ENCODE measurements at regions not wholly inside any gene's neighbourhood (a gene's known extent, or its start where the extent isn't known, plus 50 kb on each side); places are given as distances from the start of the nearest gene placed in this dataset.

- no peaks in the 10 kb centered on the region for H3K4me1 ChIP-seq (ENCODE audit: control insufficient read depth, insufficient read depth, low read length)
- Mint-ChIP-seq H3K27me3 (ENCODE audit: insufficient read depth) (peaks cover 3% of the 10 kb centered on the region), H3K27ac (no peak overlapping the region), H3K4me3 (no peak overlapping the region), H3K9me3 (no peaks in the 10 kb centered on the region), H3K36me3 (ENCODE audit: low read depth) (peaks cover 9% of the 10 kb centered on the region), H3K4me1 (no peaks in the 10 kb centered on the region)
- TF ChIP-seq, protein P1, sequence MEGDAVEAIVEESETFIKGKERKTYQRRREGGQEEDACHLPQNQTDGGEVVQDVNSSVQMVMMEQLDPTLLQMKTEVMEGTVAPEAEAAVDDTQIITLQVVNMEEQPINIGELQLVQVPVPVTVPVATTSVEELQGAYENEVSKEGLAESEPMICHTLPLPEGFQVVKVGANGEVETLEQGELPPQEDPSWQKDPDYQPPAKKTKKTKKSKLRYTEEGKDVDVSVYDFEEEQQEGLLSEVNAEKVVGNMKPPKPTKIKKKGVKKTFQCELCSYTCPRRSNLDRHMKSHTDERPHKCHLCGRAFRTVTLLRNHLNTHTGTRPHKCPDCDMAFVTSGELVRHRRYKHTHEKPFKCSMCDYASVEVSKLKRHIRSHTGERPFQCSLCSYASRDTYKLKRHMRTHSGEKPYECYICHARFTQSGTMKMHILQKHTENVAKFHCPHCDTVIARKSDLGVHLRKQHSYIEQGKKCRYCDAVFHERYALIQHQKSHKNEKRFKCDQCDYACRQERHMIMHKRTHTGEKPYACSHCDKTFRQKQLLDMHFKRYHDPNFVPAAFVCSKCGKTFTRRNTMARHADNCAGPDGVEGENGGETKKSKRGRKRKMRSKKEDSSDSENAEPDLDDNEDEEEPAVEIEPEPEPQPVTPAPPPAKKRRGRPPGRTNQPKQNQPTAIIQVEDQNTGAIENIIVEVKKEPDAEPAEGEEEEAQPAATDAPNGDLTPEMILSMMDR (conservative IDR thresholded peaks at IDR 0.05): no peak
- H3K9me3 ChIP-seq (ENCODE audit: control insufficient read depth, low read length): no peaks in the 10 kb centered on the region
- DNase-seq: no peak
- 87% methylated on average over 1 of the region's 1 CpG; no CpG with 5 or more reads in 1 of the 2 experiments for WGBS, 2 experiments (ENCODE audit: insufficient coverage in 1 of 2, insufficient read length in 1 of 2)
- no peak overlapping the region for H3K4me3 ChIP-seq (ENCODE audit: low read length)
- no peaks in the 10 kb centered on the region for H3K36me3 ChIP-seq (ENCODE audit: control insufficient read depth, insufficient read depth, low read length)
- H3K27ac ChIP-seq (ENCODE audit: low read depth, low read length): no peak overlapping the region
- H3K27me3 ChIP-seq (ENCODE audit: control insufficient read depth, insufficient read depth, low read length, poor library complexity, severe bottlenecking): no peaks in the 10 kb centered on the region
- no peak overlapping the region for H3K9ac ChIP-seq (ENCODE audit: extremely low read depth, low read length, poor library complexity, severe bottlenecking)
Measured at GRCh38 chr12:85358715-85359114, 78.7 kb downstream of the ALX1 start.

DNA sequence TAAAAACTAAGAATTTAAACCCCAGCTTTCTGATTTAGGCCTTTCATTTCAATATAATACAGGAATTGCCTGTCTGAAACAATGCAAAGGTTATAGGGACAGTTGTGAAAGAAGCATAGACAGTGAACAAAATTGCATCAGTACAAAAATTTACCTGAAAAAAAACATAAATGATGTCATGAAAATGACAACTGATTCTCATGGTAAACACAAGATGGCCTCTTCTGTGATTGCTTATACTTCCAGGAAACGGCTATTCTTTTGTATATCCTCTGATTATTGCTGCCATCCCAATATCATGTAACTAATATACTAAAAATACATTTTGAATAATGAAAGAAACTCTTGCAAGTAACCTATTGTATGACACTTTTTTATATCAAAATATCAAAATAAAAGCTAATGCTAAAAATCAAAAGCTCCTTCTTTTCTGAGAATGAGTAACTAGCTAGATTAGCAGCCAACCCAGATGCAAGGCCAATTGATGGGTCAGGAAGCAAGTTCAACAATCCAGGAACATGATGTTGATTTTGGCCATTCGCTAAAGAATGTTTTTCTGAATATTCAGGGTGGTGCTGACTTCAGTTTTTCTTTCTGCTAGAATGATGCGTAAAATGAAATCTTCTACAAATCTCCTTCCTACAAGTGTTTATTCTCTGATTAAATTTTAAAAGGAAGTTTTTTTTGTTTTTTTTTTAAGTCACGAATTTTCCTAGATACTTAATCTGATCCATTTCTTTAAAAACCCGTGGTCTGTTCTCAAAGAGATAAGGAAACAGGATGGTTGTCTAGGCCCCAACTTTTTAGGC is 83.6 kb downstream of the ALX1 start:
- H3K4me1 ChIP-seq (ENCODE audit: control insufficient read depth, insufficient read depth, low read length): no peaks in the 10 kb centered on the region
- H3K27ac ChIP-seq (ENCODE audit: low read depth, low read length): no peak overlapping the region
- H3K9me3 ChIP-seq (ENCODE audit: control insufficient read depth, low read length): no peaks in the 10 kb centered on the region
- Mint-ChIP-seq H3K27me3 (ENCODE audit: insufficient read depth) (peaks cover 16% of the 10 kb centered on the region), H3K9me3 (no peaks in the 10 kb centered on the region), H3K4me1 (no peaks in the 10 kb centered on the region), H3K4me3 (no peak overlapping the region), H3K27ac (no peak overlapping the region), H3K36me3 (ENCODE audit: low read depth) (peaks cover 9% of the 10 kb centered on the region)
- 90% methylated on average over 4 of the region's 5 CpGs; no CpG with 5 or more reads in 1 of the 2 experiments for WGBS, 2 experiments (ENCODE audit: insufficient coverage in 1 of 2, insufficient read length in 1 of 2)
- no peaks in the 10 kb centered on the region for H3K36me3 ChIP-seq (ENCODE audit: control insufficient read depth, insufficient read depth, low read length)
- TF ChIP-seq, protein P1 (conservative IDR thresholded peaks at IDR 0.05): no peak
- DNase-seq: no peak
- no peak overlapping the region for H3K4me3 ChIP-seq (ENCODE audit: low read length)
- no peak overlapping the region for H3K9ac ChIP-seq (ENCODE audit: extremely low read depth, low read length, poor library complexity, severe bottlenecking)
- H3K27me3 ChIP-seq (ENCODE audit: control insufficient read depth, insufficient read depth, low read length, poor library complexity, severe bottlenecking): peaks cover under 1% of the 10 kb centered on the region

- WGBS, 2 experiments (ENCODE audit: insufficient coverage in 1 of 2, insufficient read length in 1 of 2): 94% methylated on average over 2 of the region's 2 CpGs; no CpG with 5 or more reads in 1 of the 2 experiments
- H3K4me1 Mint-ChIP-seq: peaks cover 3% of the 10 kb centered on the region
- H3K27ac ChIP-seq (ENCODE audit: low read depth, low read length): no peak overlapping the region
Measured at GRCh38 chr12:85367936-85368335, 87.9 kb downstream of the ALX1 start.

More at GRCh38 chr12:85367936-85368335, 87.9 kb downstream of the ALX1 start:
- Histone ChIP-seq H3K27me3 (ENCODE audit: control insufficient read depth, insufficient read depth, low read length, poor library complexity, severe bottlenecking) (peaks cover 40% of the 10 kb centered on the region), H3K9me3 (ENCODE audit: control insufficient read depth, low read length) (no peaks in the 10 kb centered on the region), H3K4me1 (ENCODE audit: control insufficient read depth, insufficient read depth, low read length) (no peaks in the 10 kb centered on the region), H3K9ac (ENCODE audit: extremely low read depth, low read length, poor library complexity, severe bottlenecking) (no peak overlapping the region), H3K36me3 (ENCODE audit: control insufficient read depth, insufficient read depth, low read length) (no peaks in the 10 kb centered on the region), H3K4me3 (ENCODE audit: low read length) (no peak overlapping the region)
- H3K9me3 Mint-ChIP-seq: no peaks in the 10 kb centered on the region
- TF ChIP-seq, protein P1 (conservative IDR thresholded peaks at IDR 0.05): no peak
- no peak overlapping the region for H3K27ac Mint-ChIP-seq
- H3K4me3 Mint-ChIP-seq: no peak overlapping the region
- no peak for DNase-seq
- no peaks in the 10 kb centered on the region for H3K36me3 Mint-ChIP-seq (ENCODE audit: low read depth)
- peaks cover 51% of the 10 kb centered on the region for H3K27me3 Mint-ChIP-seq (ENCODE audit: insufficient read depth)

Measured in endodermal cell (in vitro differentiated cells).